SK-N-SH (cell line): ENCODE measurements at regions not wholly inside any gene's neighbourhood (a gene's known extent, or its start where the extent isn't known, plus 50 kb on each side); places are given as distances from the start of the nearest gene placed in this dataset.

Experiments used
- CTCF ChIP-seq: fragments of 200-600 bp; sonication (generic); IDR thresholded peaks from 2 replicates; pipeline ENCODE4 v1.6.1; 2017; ENCODE audit warnings: antibody characterized with exemption, mild to moderate bottlenecking, moderate library complexity
- RAD21 ChIP-seq: IDR thresholded peaks from 2 replicates; pipeline ENCODE4 v1.6.1; 2012; ENCODE audit warnings: mild to moderate bottlenecking, low read length
- TF ChIP-seq, protein P1 (sequence below): IDR thresholded peaks from 2 replicates; pipeline ENCODE4; 2012

GRCh38 chr10:23717913-23718312 is 279.0 kb downstream of the OTUD1 start:
- TF ChIP-seq CTCF (no peak), RAD21 (no peak)
- TF ChIP-seq, protein P1, sequence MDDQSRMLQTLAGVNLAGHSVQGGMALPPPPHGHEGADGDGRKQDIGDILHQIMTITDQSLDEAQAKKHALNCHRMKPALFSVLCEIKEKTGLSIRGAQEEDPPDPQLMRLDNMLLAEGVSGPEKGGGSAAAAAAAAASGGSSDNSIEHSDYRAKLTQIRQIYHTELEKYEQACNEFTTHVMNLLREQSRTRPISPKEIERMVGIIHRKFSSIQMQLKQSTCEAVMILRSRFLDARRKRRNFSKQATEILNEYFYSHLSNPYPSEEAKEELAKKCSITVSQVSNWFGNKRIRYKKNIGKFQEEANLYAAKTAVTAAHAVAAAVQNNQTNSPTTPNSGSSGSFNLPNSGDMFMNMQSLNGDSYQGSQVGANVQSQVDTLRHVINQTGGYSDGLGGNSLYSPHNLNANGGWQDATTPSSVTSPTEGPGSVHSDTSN, result no peak
